HT-29 (cell line): ENCODE measurements at regions not wholly inside any gene's neighbourhood (a gene's known extent, or its start where the extent isn't known, plus 50 kb on each side); places are given as distances from the start of the nearest gene placed in this dataset.

ENCODE experiments used
- DNase-seq: peaks from one replicate; pipeline ENCODE4 v3.0.0-alpha.2; 2015; ENCODE audit warnings: low spot score

- no peak for DNase-seq
These were observed 143.3 kb downstream of the SEC61B start for GRCh38 chr9:99365233-99365980.

DNA sequence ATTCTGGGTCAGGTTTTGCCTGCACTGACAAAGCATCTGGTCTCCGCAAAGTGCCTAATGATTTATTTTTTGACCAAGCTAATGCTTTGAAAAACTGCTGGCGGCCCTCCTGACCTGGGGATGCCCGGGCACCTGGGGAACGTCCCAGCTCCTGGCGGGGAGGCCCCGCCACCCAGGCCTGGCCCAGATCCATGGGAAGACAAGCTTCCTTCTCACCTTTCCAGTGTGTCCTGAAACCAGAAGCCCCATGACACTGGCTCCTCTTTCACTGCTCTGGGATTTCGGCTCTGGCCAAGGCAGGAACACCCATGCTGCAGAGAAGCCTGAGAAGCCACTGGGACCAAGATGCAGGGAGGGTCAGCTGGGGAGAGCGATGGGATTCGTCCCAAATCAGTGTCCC is 144.1 kb downstream of the SEC61B start:
- no peak for DNase-seq

DNA sequence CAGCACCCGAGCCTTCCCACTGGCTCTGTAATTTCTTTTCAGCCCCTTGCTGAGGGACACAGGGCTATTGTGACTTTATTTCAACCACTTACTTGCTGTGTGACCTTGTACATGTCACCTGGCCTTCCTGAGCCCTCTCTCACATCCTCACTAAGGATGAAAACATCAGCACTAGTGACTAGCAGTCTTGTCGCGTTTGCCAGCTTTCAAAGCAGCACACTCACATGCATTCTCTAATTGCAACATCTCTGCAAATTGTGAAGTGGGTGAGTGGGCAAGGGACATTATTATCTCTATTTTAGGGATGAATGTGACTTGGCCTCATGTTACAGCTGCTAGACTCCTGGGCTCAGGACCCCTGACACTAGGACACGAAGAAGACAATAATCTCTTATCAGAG is 144.5 kb downstream of the SEC61B start:
- no peak for DNase-seq

- no peak for DNase-seq
These were observed 146.6 kb downstream of the SEC61B start for GRCh38 chr9:99368341-99369326.

DNA sequence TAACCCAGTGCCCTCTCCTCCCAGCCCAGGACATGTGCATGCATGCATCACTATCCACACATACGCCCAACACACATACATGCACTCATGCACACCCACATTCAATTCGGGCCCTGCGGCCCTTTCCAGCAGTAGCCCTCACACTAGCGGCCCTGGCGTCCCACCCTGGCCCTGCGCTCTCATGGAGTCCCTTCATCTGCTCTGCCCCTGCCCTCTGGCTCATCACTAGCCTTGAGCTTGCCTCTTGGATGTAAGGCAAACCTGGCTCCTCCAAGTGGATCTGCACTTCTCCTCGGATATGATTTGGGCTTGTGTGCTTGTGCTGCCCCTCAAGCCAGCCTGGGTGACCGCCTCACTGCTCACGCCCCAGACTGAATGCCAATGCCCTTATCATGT is 147.2 kb downstream of the SEC61B start:
- DNase-seq: no peak

DNA sequence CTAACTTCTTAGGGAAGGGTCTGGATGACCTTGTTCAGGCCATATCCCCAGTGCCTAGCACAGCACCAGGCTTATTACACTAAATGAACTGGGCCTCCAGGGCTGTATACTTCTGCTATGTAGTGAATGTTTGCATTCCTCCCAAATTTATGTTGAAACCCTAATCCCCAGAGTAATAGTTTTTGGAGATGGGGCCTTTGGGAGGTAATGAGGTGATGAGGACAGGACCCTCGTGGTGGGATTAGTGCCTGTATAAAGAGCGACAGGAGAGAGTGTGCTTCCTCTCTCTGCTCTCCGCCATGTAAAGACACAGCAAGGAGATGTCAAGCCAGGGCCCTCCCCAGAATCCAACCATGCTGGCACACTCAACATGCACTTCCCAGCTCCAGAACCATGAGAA is 148.3 kb downstream of the SEC61B start:
- DNase-seq: no peak

DNA sequence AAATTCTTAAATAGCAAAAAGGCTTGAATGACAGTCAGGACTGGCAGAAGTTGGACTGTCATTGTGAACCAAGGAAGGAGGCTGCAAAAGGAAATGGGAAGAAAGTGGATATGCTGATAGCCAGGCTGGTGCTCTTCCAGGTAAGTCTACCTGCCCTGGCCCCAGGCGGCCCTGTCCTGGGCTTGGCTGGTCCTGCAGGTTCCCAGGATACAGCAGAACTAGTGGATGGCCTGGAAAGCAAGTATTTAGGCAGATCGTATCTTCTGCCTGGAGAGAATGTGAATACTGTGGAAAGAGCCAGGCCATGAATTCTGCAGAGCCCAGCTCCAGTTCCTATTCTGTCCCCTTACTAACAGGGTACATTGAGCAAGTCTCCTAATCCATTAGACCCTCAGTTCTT is 149.3 kb downstream of the SEC61B start:
- no peak for DNase-seq

- no peak for DNase-seq
These were observed 151.8 kb downstream of the SEC61B start for GRCh38 chr9:99373912-99374311.

DNA sequence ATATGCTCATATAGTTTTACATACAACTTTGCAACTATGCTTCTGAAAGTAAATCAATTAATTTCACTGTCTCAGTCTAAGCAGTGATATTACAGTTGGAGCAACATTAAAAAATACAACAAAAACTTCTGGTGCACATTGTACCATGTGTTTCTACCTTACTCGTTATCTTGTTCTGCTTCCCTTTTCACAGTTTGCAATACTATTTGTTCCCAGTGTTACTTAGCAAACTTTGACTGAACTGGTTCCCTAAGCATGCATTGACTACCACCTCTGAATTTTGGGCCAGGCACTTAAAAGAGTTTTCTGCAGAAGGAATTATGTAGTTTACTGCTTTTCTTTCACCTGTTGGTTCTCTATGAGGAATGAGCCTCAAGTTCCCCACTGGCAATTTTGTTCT is 152.7 kb downstream of the SEC61B start:
- no peak for DNase-seq

DNA sequence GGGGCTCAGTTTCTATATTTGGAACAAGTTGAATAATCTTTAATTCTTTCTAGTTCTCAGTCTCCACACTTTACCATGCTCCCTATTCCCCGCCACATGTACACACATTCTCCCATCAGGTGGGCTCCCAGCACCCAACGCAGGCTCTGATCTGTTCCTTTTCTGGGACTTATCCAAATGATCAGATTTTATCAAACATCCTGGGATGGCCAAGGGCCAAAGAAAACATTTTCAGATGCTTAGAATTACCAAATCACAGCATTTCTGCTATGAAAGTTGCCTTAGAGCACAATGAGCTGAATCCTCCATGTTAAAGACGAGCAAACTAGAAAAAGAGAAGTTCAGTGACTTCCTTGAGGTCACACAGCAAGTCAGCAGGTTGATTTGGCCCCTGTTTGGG is 153.4 kb downstream of the SEC61B start:
- no peak for DNase-seq

- no peak for DNase-seq
These were observed 156.0 kb downstream of the SEC61B start for GRCh38 chr9:99377790-99378775.

DNA sequence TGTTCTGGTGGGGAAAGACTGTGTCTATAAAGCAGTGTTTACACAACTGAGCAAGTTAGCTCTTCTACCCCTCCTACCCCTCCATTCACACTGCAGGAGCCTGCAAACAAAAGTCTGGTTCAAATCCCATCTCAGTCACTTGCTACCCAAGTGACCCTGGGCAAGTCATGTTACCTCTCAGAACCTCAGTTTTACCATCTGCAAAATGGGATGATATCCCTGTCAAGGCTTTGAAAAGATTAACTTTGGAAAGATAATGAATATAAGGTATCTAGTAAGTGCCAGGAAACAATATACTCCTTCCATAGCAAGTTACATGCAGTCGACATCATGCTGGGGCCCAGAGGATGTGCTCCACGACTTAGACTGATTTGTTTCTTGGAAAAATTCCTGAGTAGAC is 161.5 kb downstream of the SEC61B start:
- no peak for DNase-seq

- no peak for DNase-seq
These were observed 163.1 kb downstream of the SEC61B start for GRCh38 chr9:99385215-99385614.

GRCh38 chr9:99385814-99386279 is 163.8 kb downstream of the SEC61B start:
- DNase-seq: no peak

- DNase-seq: no peak
These were observed 165.3 kb downstream of the SEC61B start for GRCh38 chr9:99387431-99387830.

GRCh38 chr9:99389087-99390033 is 167.3 kb downstream of the SEC61B start:
- DNase-seq: no peak

DNA sequence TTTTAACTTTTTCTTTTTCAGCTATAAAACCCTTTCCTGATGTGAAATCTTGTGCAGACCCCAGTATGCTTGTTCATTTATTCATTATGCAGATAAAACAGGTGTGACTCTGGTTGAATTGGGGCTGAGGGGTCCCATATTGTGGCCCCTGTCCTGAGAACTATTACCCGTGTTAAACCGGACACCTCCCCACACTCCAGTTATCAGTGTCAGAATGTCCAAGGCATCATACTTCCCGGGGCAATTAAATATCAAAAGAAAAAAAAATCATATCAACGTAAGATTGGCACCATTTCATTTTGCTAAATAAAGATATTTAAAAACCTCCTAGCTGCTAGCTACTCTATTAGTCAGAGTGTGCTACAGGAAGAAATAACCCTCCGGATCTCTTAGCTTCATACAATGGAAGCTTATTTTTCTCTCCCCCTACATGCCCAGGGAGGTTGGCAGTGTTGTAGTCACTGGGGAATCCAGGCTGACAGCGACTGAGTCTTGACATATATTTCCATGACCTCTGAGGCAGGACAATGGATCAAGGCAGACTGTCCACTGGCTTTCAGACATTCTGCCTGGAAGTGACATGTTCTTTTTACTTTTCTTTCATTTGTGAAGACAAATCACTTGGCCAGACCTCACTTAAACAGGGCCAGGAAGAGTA is 170.0 kb downstream of the SEC61B start:
- no peak for DNase-seq

DNA sequence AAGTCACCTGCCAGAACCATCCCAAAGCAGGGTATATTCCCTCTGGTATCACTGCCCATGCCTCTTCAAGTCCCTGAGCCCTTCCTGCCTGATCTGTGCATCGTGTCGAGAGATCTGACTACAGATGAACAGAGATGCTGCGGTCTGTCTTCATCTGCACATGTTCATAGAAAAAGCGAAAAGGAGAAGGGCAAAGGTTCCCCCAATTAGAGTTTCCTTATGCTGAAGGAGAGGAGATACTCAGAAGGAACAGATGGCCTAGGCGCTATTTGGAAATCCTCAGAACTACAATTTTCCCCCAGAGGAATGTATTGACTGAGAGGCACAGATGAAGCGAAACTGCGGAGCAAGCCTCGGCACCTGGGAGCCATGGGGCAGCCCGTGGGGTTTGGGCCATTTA is 170.9 kb downstream of the SEC61B start:
- DNase-seq: no peak

DNA sequence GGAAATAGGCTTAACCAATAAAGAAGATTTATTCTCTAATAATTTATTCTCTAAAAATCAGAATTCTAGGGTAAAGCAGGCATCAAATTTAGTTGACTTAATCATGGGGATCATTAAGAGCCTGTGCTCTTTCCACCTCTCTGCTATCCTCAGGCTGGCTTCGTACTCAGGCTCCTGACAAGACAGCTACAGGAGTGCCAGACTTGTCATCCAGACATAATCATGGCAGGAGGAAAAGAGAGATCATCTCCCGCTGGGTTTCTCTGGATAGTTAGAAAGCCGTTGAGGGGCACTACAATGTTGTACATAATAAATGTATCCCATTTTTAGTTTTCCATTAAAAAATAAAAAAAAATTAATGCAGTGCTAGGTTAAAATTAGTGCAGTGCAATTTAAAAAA is 171.9 kb downstream of the SEC61B start:
- no peak for DNase-seq

GRCh38 chr9:99398241-99398640 is 176.2 kb downstream of the SEC61B start:
- DNase-seq: no peak
